Activated T-cell treated with anti-CD3 and anti-CD28 coated beads for 24 hours (primary cell): ENCODE measurements at regions not wholly inside any gene's neighbourhood (a gene's known extent, or its start where the extent isn't known, plus 50 kb on each side); places are given as distances from the start of the nearest gene placed in this dataset.
"Not testable (repeated sequence)": the region's sequence is repeated elsewhere in the genome, so short reads cannot be mapped to it uniquely, and the experiment has no call there.

Source experiments
- DNase-seq: peaks from one replicate; pipeline ENCODE4 v3.0.0-alpha.2; 2020; ENCODE audit warnings: low read depth

GRCh38 chr4:114302472-114302871 is 296.1 kb upstream of the UGT8 start:
- no peak for DNase-seq

- DNase-seq, result no peak
Observed at GRCh38 chr4:114304046-114304445, 294.6 kb upstream of the UGT8 start.

- no peak for DNase-seq
Observed at GRCh38 chr4:114304567-114304966, 294.0 kb upstream of the UGT8 start.

- DNase-seq, result no peak
Observed at GRCh38 chr4:114306946-114307345, 291.7 kb upstream of the UGT8 start.

GRCh38 chr4:114310296-114310925 is 288.2 kb upstream of the UGT8 start:
- no peak for DNase-seq

GRCh38 chr4:114311787-114312186 is 286.8 kb upstream of the UGT8 start:
- DNase-seq, result no peak

GRCh38 chr4:114312338-114312737 is 286.3 kb upstream of the UGT8 start:
- DNase-seq, result no peak

- no peak for DNase-seq
Observed at GRCh38 chr4:114316789-114317188, 281.8 kb upstream of the UGT8 start.

GRCh38 chr4:114317564-114317963 is 281.0 kb upstream of the UGT8 start:
- DNase-seq, result no peak

GRCh38 chr4:114318309-114318708 is 280.3 kb upstream of the UGT8 start:
- no peak for DNase-seq

GRCh38 chr4:114320126-114320525 is 278.5 kb upstream of the UGT8 start:
- no peak for DNase-seq

- no peak for DNase-seq
Observed at GRCh38 chr4:114321366-114321765, 277.2 kb upstream of the UGT8 start.

- DNase-seq, result no peak
Observed at GRCh38 chr4:114323841-114324240, 274.8 kb upstream of the UGT8 start.

GRCh38 chr4:114326358-114326757 is 272.2 kb upstream of the UGT8 start:
- no peak for DNase-seq

- no peak for DNase-seq
Observed at GRCh38 chr4:114332119-114332518, 266.5 kb upstream of the UGT8 start.

GRCh38 chr4:114334363-114334762 is 264.2 kb upstream of the UGT8 start:
- not testable (repeated sequence) for DNase-seq

GRCh38 chr4:114334884-114335330 is 263.7 kb upstream of the UGT8 start:
- no peak for DNase-seq

- DNase-seq, result no peak
Observed at GRCh38 chr4:114335339-114335738, 263.3 kb upstream of the UGT8 start.

- DNase-seq, result no peak
Observed at GRCh38 chr4:114343015-114343414, 255.6 kb upstream of the UGT8 start.

GRCh38 chr4:114349543-114350175 is 248.9 kb upstream of the UGT8 start:
- no peak for DNase-seq

- no peak for DNase-seq
Observed at GRCh38 chr4:114358901-114359300, 239.7 kb upstream of the UGT8 start.

GRCh38 chr4:114361249-114361648 is 237.4 kb upstream of the UGT8 start:
- no peak for DNase-seq

GRCh38 chr4:114364857-114365256 is 233.8 kb upstream of the UGT8 start:
- DNase-seq, result no peak

GRCh38 chr4:114365591-114365990 is 233.0 kb upstream of the UGT8 start:
- DNase-seq, result no peak
